GM23248 (cell line): ENCODE measurements at regions not wholly inside any gene's neighbourhood (a gene's known extent, or its start where the extent isn't known, plus 50 kb on each side); places are given as distances from the start of the nearest gene placed in this dataset.

Source experiments
- EZH2 ChIP-seq: fragments of 200-600 bp; sonication (generic); IDR thresholded peaks from 2 replicates; pipeline ENCODE4 v1.6.1; 2018; ENCODE audit warnings: antibody characterized with exemption, mild to moderate bottlenecking; ENCODE audit not compliant: insufficient read depth, poor library complexity, severe bottlenecking
- EZH2phosphoT487 ChIP-seq: fragments of 200-600 bp; sonication (generic); IDR thresholded peaks from 2 replicates; pipeline ENCODE4 v1.6.1; 2018; ENCODE audit warnings: antibody characterized with exemption, moderate library complexity, mild to moderate bottlenecking, low read depth; ENCODE audit not compliant: insufficient read depth

DNA sequence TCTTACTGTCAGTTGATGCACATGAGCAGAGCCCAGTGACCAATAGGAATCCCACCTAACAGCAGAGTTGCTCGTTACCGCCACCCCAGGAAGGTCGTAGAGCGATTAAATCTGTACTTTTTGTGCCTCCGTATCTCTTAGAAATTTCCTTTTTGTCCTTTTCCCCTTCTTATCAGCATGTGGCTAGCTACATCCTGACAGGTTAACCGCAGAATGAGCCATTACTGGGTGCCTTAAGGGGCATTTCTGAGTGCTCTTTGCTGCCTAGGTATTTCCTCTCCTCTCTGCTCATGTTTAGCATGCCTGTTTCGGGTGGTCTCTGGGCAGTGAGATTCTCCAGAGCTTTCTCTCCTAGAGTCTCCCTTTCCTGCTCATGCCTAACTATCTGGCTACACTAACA, 530.5 kb downstream of the FAM133A start:
- TF ChIP-seq EZH2phosphoT487 = no peak
- TF ChIP-seq EZH2 = no peak
